SK-N-SH (cell line): ENCODE measurements at regions not wholly inside any gene's neighbourhood (a gene's known extent, or its start where the extent isn't known, plus 50 kb on each side); places are given as distances from the start of the nearest gene placed in this dataset.

ENCODE experiments used
- CHD2 ChIP-seq: fragments of 150-350 bp; IDR thresholded peaks from 2 replicates; pipeline ENCODE4 v1.6.1; 2018; ENCODE audit warnings: low read length; ENCODE audit not compliant: partially characterized antibody
- CTCF ChIP-seq: fragments of 200-600 bp; sonication (generic); IDR thresholded peaks from 2 replicates; pipeline ENCODE4 v1.6.1; 2017; ENCODE audit warnings: antibody characterized with exemption, mild to moderate bottlenecking, moderate library complexity
- FOXM1 ChIP-seq: IDR thresholded peaks from 2 replicates; pipeline ENCODE4 v1.4.0; 2012; ENCODE audit warnings: low read depth, mild to moderate bottlenecking
- MXI1 ChIP-seq: IDR thresholded peaks from 2 replicates; pipeline ENCODE4 v1.6.1; 2012; ENCODE audit warnings: mild to moderate bottlenecking, low read depth, low read length, improper control_type of control experiment
- POLR2AphosphoS5 ChIP-seq: IDR thresholded peaks from 2 replicates; pipeline ENCODE4 v1.6.1; 2012; ENCODE audit warnings: low read depth, low read length
- RAD21 ChIP-seq: IDR thresholded peaks from 2 replicates; pipeline ENCODE4 v1.6.1; 2012; ENCODE audit warnings: mild to moderate bottlenecking, low read length
- SMC3 ChIP-seq: IDR thresholded peaks from 2 replicates; pipeline ENCODE4 v1.6.1; 2012; ENCODE audit warnings: low read depth, low read length, improper control_type of control experiment
- TEAD4 ChIP-seq: IDR thresholded peaks from 2 replicates; pipeline ENCODE4 v1.4.0; 2012; ENCODE audit warnings: mild to moderate bottlenecking, borderline replicate concordance; ENCODE audit not compliant: insufficient read depth
- USF1 ChIP-seq: IDR thresholded peaks from 2 replicates; pipeline ENCODE4 v1.4.0; 2012; ENCODE audit warnings: low read depth, borderline replicate concordance
- USF2 ChIP-seq: fragments of 150-350 bp; IDR thresholded peaks from 2 replicates; pipeline ENCODE4 v1.6.1; 2017; ENCODE audit warnings: antibody characterized with exemption, low read length, low read depth, borderline replicate concordance
- YY1 ChIP-seq: IDR thresholded peaks from 2 replicates; pipeline ENCODE4 v1.4.0; 2012; ENCODE audit warnings: low read depth, mild to moderate bottlenecking

- TF ChIP-seq CTCF = no peak
- TF ChIP-seq TEAD4 = no peak
- TF ChIP-seq RAD21 = no peak
- no peak for TF ChIP-seq FOXM1
- TF ChIP-seq MXI1 = no peak
- no peak for TF ChIP-seq SMC3
- TF ChIP-seq POLR2AphosphoS5 = no peak
- TF ChIP-seq USF1 = no peak
- no peak for TF ChIP-seq USF2
- no peak for TF ChIP-seq CHD2
- no peak for TF ChIP-seq YY1
Measured at GRCh38 chr5:109951348-109951747, 261.6 kb downstream of the MAN2A1 start.
